ENCODE measurements at regions not wholly inside any gene's neighbourhood (a gene's known extent, or its start where the extent isn't known, plus 50 kb on each side); places are given as distances from the start of the nearest gene placed in this dataset.
"Not testable (repeated sequence)": the region's sequence is repeated elsewhere in the genome, so short reads cannot be mapped to it uniquely, and the experiment has no call there.

DNA sequence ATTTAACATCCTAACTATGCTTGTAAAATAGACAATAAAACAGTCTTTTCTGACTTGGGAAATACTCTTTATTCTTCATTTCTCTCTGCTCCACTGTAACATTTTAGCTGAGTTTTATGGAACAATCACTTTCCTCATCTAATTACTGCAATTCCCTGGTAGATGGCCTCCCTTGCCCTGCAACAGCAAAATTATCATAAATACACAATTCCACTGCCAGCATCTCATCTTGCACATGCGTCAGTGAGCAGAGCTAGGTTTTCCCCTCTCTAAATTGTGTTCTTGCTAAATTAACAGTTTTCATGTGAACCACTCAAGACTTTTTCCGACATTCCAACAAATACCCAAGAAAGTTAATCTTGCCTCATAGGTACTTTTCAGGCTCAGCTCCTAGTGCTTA lies 920.9 kb upstream of the GOT2 start:
- DNase-seq = no peak

DNA sequence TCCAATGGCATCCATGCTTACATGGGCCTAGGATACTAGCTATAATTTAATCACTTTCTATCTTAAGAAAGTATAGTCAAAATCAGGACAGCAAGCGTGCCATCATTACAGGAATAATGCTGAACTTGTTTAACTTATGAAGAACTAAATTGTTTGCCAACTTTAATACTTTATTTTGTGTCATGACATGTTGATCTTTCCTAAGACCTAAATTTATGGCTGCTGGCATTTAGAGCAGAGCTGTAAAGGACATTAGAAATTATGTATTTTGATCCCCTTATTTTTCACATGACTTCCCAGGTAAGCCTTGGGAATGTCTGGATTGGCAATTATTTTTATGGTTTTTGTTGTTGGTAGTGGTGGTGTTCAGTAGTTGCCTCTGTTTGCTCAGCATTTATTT lies 920.3 kb upstream of the GOT2 start:
- no peak for DNase-seq

DNA sequence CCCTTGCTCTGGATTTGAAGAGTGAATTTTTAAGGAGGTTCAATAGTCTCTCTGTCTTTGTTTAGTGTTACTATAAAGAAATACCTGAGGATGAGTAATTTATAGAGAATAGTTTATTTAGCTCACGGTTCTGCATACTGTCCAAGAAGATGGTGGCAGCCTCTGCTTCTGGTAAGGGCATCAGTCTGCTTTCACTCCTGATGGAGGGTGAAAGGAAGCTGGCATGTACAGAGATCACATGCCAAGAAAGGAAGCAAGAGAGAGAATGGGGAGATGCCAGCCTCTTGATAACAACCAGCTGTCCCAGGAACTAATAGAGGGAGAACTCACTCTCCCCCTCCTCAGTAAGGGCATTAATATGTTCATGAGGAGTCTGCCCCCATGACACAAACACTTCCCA lies 917.5 kb upstream of the GOT2 start:
- no peak for DNase-seq

DNA sequence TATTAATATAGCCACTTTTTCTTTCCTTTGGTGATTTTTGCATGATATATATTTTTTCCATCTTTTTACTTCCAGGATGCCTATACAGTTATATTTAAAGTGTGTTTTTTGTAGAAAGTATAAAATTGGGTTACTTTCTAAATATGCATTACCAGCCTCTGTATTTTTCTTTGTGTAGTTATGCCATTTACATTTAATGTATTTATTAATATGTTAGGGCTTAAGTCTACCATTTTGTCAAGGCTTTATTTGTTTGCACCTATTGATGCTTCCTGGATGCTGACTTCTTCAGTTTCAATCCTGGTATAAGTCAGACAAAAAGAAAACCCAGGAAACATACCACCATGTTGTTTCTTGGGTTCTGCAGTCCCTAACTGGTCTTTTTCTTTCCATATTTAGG lies 911.1 kb upstream of the GOT2 start:
- DNase-seq = no peak

DNA sequence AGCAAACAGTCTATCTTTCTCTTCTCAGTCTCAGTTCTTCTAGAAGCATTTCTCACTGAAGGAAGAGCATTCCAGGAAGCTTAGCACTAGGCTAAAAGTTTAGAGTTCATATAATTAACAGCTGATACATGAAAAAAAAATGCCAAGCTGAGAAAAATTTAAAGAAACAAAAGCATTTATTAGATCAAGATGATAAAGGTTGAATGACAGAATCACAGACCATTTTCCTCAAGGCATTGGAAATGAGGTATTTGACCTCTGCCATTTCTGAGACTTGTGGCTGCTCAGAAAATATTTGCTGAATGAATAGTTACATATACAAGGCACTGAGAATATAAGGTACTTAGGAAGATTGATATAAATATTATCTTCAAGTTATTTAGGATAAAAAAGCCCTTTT lies 901.6 kb upstream of the GOT2 start:
- DNase-seq = no peak

DNA sequence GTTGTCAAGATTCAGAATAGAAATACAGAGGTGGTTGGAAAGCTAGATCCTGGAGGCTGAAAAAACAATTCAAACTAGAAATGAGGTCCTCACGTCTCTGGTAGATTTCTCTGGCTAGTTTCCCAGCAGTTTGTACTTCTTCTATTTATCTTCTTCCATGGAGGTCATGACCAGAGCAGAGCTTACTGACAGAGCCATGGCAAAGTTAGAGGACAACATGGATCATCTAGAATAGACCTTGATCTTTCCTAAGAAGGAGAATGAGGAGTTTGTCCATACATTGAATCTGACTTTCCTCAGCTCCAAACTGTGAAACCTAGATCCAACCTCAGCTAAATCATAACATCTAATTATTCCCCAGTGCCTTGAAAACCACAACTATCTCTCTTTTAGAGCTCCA lies 900.8 kb upstream of the GOT2 start:
- DNase-seq = no peak

DNA sequence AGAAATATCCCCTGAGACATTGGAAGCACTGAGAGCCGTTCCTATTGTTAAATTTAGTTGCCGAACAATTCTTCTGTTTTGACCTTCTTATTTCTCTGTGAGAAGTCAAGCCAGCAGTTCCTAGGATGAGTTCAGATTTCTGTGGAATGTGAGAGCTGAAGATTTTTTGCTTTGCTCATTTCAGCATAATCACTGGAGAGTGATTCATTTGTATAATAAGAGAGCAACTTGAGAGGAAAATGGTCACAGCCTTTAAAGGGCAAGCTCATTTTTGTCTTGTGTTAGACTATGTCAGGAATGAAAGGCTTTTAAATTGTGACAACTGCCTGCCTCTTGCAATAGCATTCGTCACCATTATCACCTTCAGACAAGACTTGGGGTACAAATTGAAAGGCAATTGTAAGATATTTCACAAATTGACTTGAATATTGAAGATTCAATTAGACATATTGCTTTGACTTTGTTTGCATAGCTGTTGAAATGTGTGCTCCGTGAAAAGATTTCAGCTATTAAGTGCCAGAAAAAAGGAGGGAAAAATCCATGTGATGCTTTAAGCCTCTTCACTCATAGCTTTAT lies 900.0 kb upstream of the GOT2 start:
- DNase-seq = no peak

DNA sequence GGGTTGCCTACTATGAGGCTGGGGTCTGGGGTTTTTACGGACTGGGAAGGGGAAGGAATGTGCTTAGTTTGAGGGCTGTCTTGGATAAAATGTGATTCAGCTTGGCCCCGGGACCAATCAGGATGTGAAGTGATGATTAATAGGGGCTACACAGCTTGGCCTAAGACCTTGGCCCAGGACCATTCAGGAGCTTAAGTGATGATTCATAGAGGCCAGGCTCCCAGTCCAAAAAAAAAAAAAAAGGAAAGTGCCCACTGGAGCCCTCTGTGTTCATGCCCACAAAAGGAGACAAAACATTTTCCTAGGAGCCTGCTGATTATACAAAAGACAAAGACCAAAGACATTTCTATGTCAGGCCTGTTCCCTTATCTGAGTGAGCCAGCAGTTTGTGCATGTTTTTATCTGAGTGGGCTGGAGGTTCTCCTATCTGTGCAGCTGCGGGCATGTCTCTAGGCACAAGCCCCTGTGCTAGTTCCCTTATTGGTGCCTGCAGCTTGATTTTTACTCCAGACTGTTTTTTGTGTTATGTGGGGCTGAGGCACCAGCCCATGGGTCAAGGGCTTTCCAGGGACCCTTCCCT lies 898.2 kb upstream of the GOT2 start:
- DNase-seq = no peak

DNA sequence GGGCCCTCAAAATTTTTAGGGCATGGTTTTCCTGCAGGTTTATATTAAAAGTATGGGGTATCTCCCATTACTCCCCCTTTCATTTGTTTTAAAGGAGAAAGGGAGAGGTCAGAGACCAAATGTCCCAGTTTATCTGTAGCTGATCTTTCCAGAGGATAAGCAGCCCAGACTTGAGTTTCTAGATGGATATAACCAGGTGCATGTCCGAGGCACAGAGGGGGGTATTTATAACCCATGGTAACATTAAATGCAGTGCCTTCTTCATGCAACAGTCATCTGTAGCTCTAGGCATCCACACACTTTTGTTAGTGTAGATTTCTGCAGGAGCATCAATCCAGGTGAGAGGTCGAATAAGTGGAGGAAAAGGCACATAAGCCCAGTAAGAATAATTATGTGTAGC lies 890.3 kb upstream of the GOT2 start:
- not testable (repeated sequence) for DNase-seq

DNA sequence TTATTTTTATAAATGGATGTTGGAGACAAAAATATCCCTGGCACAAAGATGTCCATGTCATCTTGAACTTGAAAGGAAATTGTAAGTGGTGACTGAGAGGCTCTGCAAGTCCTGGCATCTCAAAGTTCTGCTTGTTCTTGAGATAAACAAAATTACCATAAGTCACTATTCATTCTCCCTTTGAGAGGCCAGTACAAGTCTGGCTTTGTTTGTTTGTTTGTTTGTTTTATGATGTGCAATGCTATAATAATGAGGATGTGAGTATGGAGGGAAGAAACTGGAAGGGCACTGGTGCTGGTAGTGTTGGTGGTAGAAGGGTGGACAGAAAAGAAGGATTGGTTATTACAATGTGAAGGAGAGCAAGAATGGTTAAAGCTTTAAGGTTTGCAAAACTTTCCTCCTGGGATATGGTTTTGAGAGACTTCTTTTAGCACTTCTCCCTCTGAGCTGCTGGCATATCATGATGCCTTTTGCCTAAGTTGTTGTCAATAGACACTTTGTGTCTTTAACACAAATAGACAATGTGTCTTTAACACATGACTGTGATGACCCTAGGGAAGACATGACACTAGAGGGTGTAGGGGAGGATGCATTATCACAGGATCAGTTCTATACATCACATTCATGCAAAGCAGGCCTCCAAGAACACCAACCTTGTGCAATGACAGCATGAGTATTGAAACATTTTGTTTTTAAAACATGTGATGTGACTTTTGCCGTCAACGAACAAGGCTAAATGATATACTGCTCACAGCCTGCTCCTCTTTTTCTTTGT lies 880.5 kb upstream of the GOT2 start:
- DNase-seq = no peak

DNA sequence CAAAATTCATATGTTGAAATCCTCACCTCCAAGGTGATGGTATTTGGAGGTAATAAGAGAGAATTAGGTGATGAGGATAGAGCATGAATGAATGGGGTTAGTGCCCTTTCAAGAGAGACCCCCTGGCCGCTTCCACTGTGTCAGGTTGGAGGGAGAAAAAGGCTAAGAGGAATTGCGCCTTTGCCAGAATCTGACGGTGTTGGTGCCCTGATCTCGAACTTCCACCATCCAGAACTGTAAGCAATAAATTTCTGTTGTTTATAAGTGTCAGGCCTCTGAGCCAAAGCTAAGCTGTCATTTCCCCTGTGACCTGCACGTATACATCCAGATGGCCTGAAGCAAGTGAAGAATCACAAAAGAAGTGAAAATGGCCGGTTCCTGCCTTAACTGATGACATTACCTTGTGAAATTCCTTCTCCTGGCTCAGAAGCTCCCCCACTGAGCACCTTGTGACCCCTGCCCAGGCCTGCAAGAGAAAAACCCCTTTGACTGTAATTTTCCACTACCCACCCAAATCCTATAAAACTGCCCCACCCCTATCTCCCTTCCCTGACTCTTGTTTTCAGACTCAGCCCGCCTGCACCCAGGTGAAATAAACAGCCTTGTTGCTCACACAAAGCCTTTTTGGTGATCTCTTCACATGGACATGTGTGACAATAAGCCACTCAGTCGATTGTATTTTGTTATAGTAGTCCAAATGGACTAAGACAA lies 878.9 kb upstream of the GOT2 start:
- DNase-seq = not testable (repeated sequence)

DNA sequence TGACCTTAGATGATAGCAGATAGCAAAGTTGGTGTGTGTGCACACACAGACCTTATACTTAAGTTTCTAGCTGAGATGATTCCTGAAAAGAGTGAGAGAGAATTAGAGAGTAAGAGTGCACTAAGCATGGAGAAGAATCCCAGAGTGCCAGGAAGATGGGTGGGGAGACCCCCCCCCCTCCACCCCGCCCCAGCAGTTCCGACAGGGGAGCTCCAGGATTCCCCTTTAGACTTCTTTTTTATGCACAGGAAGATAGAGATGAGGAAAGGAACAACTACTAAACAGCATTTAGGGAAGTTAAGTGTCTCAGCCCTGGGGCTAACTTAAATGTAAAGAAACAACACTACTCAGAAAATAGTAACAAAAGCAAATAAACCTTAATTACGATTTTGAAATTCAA lies 878.0 kb upstream of the GOT2 start:
- DNase-seq = no peak

DNA sequence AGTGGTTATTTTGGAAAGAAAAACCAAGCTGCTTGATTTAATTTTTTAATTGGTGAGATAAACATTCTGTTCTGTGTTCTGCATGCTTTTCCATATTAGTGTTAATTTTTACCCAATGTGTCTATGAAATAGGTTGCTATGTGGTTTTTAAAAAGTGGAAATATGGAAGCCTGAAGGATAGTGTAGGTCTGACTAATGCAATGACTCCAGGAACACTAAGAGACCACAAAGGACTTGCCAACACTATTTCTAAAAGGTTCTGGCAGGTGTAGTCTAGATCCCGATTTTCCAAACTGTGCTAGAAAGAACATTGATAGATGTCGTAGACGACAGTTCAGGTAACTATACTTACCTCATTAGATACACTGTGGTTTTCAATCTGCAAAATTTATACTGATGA lies 877.4 kb upstream of the GOT2 start:
- no peak for DNase-seq

DNA sequence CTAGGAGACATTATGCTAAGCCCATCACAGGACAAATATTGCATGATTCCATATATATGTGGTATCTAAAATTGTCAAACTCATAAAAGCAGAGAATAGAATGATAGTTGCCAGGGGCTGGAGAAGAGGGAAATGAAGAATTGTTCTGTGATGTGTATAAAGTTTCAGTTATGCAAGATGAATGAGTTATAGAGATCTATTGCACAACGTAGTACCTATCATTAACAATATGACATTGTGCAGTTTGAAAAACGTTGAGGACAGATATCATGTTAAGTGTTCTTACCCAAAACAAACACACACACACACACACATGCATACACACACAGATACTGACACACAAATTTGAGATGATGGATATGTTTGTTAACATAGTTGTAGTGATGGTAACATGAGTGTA lies 871.6 kb upstream of the GOT2 start:
- no peak for DNase-seq

DNA sequence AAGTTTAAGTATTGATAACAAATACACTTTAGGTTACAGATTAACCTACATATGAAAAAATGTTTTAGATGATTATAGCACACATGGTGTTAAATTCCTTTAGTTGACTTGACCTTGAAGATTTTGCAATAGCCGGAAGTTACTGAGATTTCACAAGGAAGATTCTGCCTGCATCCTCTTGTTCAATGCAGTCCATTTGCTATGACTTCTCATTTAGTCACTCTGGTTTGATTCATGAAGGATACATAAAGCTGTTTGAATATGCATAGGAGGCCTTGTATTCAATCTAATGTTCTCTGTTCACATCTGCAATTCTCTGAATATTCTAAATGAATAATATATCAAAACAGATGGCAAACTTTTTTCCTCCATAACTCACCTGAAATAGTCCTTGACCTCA lies 870.2 kb upstream of the GOT2 start:
- no peak for DNase-seq

DNA sequence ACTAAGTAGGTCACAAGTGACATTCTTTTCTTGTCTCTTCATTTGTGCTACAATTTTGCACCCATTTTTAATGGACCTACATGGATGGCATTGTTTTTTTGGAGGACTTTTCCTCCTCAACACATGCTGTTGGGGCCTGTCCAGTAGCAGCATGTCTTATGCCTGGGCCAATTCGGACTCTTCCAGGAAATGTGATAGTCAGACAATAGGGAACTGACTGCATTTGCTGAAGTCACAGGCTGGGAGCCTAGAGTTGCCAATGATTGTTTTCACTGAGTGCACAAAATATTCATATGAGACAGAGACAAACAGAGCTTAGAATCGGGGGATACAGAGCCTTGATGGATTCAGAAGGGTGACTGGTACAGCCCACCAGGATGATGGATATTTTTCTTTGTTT lies 867.3 kb upstream of the GOT2 start:
- DNase-seq = no peak

DNA sequence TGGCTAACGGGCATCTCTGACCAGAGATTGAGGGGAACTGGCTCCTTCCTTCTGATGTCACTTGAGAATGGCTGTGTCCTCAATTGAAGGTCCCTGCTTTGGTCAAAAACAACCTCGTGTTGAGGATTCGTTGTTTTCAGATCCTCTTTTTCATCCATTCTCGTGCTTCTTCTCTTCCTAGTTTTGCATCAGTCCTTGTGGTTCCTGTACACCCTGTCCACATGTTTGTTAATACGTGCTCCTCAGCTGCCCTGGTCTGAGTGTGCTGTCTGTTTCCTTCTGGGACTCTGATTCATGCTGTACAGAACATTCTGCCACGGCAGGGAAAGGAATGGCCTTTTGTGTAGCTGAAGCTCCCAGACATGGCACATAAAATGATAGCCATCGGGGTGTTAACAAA lies 863.2 kb upstream of the GOT2 start:
- no peak for DNase-seq

DNA sequence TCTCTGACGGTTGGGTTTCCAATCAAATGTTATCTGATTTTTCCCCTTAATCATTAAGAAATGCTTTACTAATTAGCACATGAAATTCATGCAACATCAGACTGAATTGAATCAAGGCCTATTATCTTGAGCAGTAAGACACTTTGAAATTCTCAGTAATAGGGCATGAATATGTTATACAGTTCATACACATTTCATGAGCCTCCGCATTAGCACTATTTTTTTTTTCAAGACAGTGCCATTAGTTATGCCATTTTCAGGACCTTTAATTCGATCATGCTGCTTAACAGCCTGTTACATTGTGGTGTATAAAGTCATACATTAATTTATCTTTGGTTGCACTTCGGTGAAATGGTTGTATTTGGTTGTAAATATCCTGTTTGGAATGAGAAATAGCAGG lies 862.6 kb upstream of the GOT2 start:
- DNase-seq = no peak

DNA sequence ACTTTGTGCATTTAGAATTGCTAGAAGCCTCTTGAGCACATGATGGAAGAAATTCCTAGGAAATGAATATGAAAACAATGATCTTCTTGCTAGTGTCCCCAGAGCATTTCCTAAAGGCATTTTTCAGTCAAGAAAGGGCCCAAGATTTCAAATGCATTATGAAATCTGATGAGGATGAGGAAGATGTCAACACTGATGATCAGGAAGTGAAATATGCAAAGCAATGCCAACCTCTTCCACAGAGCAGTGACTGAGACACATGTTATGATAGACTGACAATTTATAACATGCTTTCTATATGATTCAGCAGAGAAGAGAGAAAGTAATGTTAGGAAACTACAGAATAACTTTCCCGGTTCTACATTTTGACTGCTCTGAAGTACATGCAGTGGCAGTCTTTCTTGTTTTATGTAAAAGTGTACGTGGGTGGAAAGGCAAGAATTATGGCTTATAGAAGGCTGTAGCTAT lies 859.1 kb upstream of the GOT2 start:
- no peak for DNase-seq

DNA sequence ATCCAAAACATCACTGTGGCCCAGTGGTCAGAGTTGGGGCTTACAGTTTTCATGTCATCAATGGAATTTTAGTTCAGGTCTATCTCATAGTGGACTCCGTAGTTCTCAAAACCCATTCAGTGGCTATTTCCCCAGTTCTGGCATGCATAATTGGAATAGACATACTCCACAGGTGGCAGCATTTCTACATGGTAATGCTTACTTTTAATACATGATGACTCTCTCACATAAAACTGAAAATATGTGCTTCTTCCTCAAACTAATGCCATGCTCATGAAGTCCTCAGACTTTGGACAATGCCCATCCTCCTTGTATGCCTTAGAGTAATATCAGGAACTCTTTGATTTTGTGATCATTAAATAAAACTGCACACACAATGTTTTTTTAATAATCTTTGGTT lies 857.4 kb upstream of the GOT2 start:
- DNase-seq = no peak

DNA sequence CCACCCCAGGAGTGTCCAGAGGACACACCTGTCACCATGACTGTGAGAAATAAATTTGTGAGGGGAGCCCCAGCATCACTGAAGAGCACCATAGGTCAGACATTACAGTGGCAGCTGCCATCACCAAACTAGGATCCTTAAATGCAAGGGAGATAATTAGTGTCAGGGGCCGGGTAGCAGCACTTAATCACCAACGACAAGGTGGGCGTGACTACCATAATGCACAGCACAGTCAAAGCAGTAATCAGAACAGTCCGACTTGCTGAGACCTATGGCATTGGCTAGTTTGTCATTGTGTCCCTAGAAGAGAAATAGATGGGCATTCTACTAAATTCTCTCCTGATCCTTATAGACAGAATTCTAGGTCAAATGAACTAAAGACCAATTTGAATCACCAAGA lies 856.7 kb upstream of the GOT2 start:
- DNase-seq = no peak

DNA sequence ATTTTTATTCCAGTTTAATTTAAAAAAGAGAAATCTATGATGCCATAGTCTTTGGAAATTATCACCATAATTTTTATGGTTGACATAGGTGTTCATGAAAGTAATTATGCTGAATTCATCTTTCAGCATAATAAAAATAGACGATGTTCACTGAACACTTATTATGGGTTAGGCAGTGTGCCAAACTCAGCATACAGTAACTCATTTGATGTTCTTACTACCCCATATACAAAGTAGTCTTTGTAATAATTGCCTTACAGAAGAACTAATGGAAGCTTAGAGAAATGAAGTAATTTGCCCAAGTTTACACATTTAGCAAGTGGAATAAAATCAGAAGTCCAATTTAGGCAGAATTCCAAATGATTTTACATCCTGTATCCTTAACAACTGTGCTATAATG lies 852.2 kb upstream of the GOT2 start:
- no peak for DNase-seq

DNA sequence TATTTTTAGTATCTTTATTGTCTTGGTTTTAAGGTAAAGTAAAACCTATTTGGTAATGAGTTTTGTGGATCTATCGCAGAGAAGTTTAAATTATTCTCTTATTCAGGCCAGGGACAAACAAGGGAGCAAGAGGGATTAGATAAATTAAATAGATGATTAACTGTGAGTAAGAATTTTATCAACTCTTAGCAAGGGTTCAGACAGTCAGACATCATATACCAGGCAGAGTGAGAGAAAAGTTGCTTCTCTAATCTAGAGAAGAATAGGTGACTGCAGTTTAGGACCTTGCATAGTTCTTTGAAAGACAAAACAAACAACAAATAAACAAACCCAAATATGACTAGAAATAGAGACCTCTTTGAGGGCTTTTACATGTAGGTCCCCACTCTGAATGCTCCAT lies 840.2 kb upstream of the GOT2 start:
- no peak for DNase-seq

All from activated CD8-positive, alpha-beta memory T cell treated with anti-CD3 and anti-CD28 coated beads, Interleukin-2, amount 50 U/mL, for 48 hours (primary cell).